K562 (cell line): ENCODE measurements at regions not wholly inside any gene's neighbourhood (a gene's known extent, or its start where the extent isn't known, plus 50 kb on each side); places are given as distances from the start of the nearest gene placed in this dataset.

ENCODE experiments used
- CHD7 ChIP-seq: fragments of 200-600 bp; sonication (generic); IDR thresholded peaks from one replicate; pipeline ENCODE4 v1.6.1; 2012; ENCODE audit warnings: mild to moderate bottlenecking, low read depth, low read length, inconsistent platforms
- RAD21 ChIP-seq, 2 experiments: fragments of 250-450 bp in 1 of 2; fragments of 450-650 bp in 1 of 2; sonication (Bioruptor Pico) in 1 of 2; formaldehyde crosslinking in 1 of 2; IDR thresholded peaks in 1 of 2; conservative IDR thresholded peaks in 1 of 2; 2 replicates each; pipeline versions ENCODE4 v1.4.0 to v1.8.0; 2020 to 2022; ENCODE audit warnings: mild to moderate bottlenecking in 2 of 2, moderate library complexity in 1 of 2
- SRF ChIP-seq, 2 experiments: fragments of 250-450, 450-650 bp in 1 of 2; sonication (Bioruptor Pico) in 1 of 2; sonication (generic) in 1 of 2; formaldehyde crosslinking; IDR thresholded peaks; 2 replicates each; pipeline versions ENCODE4 v1.5.0 to v1.5.1; 2020 to 2022; ENCODE audit warnings: mild to moderate bottlenecking in 1 of 2, missing genetic modification reagents in 1 of 2
- SRSF7 ChIP-seq: fragments of 200-400 bp; formaldehyde crosslinking; optimal IDR thresholded peaks from 2 replicates; pipeline ENCODE3; 2017; ENCODE audit warnings: mild to moderate bottlenecking, low read depth, low read length
- TAF7 ChIP-seq: fragments of 450-650 bp; IDR thresholded peaks from 2 replicates; pipeline ENCODE4 v1.6.1; 2016; ENCODE audit warnings: missing genetic modification characterization, missing compliant biosample characterization

- TF ChIP-seq CHD7, result no peak
- TF ChIP-seq SRF (CRISPR knock-in tag; IDR thresholded peaks at IDR 0.05), result no peak
- TF ChIP-seq SRSF7, result no peak
- no peak for TF ChIP-seq TAF7
- no peak for TF ChIP-seq RAD21 (CRISPR knock-in tag; conservative IDR thresholded peaks at IDR 0.05 in 1 of 2, IDR thresholded peaks at IDR 0.05 in 1 of 2)
Observed at GRCh38 chrX:74195120-74195519, 108.9 kb upstream of the ZCCHC13 start (continued).
